GM21515 (cell line): ENCODE measurements at regions not wholly inside any gene's neighbourhood (a gene's known extent, or its start where the extent isn't known, plus 50 kb on each side); places are given as distances from the start of the nearest gene placed in this dataset.

ENCODE experiments used
- ATAC-seq: cut with Tn5 transposase; IDR thresholded peaks from one replicate; pipeline ENCODE4 v1.9.1; 2021; ENCODE audit not compliant: unreplicated experiment

GRCh38 chr20:60306551-60306950 is 348.3 kb downstream of the CDH26 start:
- no peak for ATAC-seq

GRCh38 chr20:60310560-60311349 is 352.5 kb downstream of the CDH26 start:
- no peak for ATAC-seq

GRCh38 chr20:60313191-60313590 is 355.0 kb downstream of the CDH26 start:
- no peak for ATAC-seq

GRCh38 chr20:60313614-60314013 is 355.4 kb downstream of the CDH26 start:
- ATAC-seq, result no peak

GRCh38 chr20:60314727-60315126 is 356.5 kb downstream of the CDH26 start:
- no peak for ATAC-seq

- ATAC-seq, result no peak
Measured at GRCh38 chr20:60316476-60317158, 358.4 kb downstream of the CDH26 start.

GRCh38 chr20:60317401-60317800 is 359.2 kb downstream of the CDH26 start:
- ATAC-seq, result no peak

- ATAC-seq, result no peak
Measured at GRCh38 chr20:60321601-60322000, 363.4 kb downstream of the CDH26 start.

GRCh38 chr20:60326821-60327220 is 368.6 kb downstream of the CDH26 start:
- no peak for ATAC-seq

GRCh38 chr20:60327971-60328660 is 369.9 kb downstream of the CDH26 start:
- no peak for ATAC-seq

- no peak for ATAC-seq
Measured at GRCh38 chr20:60330461-60330860, 372.2 kb downstream of the CDH26 start.

GRCh38 chr20:60331688-60332300 is 373.6 kb downstream of the CDH26 start:
- ATAC-seq, result no peak

- no peak for ATAC-seq
Measured at GRCh38 chr20:60332523-60332922, 374.3 kb downstream of the CDH26 start.

GRCh38 chr20:60334911-60335310 is 376.7 kb downstream of the CDH26 start:
- ATAC-seq, result no peak

- no peak for ATAC-seq
Measured at GRCh38 chr20:60338556-60338955, 380.3 kb downstream of the CDH26 start.

- ATAC-seq, result no peak
Measured at GRCh38 chr20:60339738-60340137, 381.5 kb downstream of the CDH26 start.

- no peak for ATAC-seq
Measured at GRCh38 chr20:60340232-60340631, 382.0 kb downstream of the CDH26 start.

- no peak for ATAC-seq
Measured at GRCh38 chr20:60341062-60341461, 382.8 kb downstream of the CDH26 start.

GRCh38 chr20:60345106-60345505 is 386.9 kb downstream of the CDH26 start:
- ATAC-seq, result no peak

GRCh38 chr20:60349418-60349817 is 391.2 kb downstream of the CDH26 start:
- ATAC-seq, result no peak

GRCh38 chr20:60352017-60352416 is 393.8 kb downstream of the CDH26 start:
- no peak for ATAC-seq
